Retinal pigment epithelial cell (primary cell): ENCODE measurements at regions not wholly inside any gene's neighbourhood (a gene's known extent, or its start where the extent isn't known, plus 50 kb on each side); places are given as distances from the start of the nearest gene placed in this dataset.

Experiments
- DNase-seq: peaks from one replicate; pipeline ENCODE4 v3.0.0-alpha.2; 2010; ENCODE audit warnings: low read depth
- H3K4me3 ChIP-seq: 2 replicates; pipeline ENCODE4 v1.5.1; 2011; ENCODE audit warnings: mild to moderate bottlenecking, low read length, control low read depth, moderate library complexity
- CTCF ChIP-seq: conservative IDR thresholded peaks from 2 replicates; pipeline ENCODE4 v1.5.1; 2011; ENCODE audit warnings: low read depth, low read length, control low read depth, inconsistent platforms

- DNase-seq = no peak
- TF ChIP-seq CTCF = no peak
- H3K4me3 ChIP-seq = no peak overlapping the region
Measured at GRCh38 chr2:155218945-155219344, 520.5 kb downstream of the KCNJ3 start.

- no peak overlapping the region for H3K4me3 ChIP-seq
- DNase-seq = no peak
- no peak for TF ChIP-seq CTCF
Measured at GRCh38 chr2:155218292-155218924, 519.9 kb downstream of the KCNJ3 start.

GRCh38 chr2:155215037-155215707 lies 516.7 kb downstream of the KCNJ3 start:
- H3K4me3 ChIP-seq = no peak overlapping the region
- no peak for DNase-seq
- TF ChIP-seq CTCF = no peak

GRCh38 chr2:155209696-155210450 lies 511.4 kb downstream of the KCNJ3 start:
- TF ChIP-seq CTCF = no peak
- DNase-seq = no peak
- H3K4me3 ChIP-seq = no peak overlapping the region

GRCh38 chr2:155203178-155203577 lies 504.7 kb downstream of the KCNJ3 start:
- no peak for DNase-seq
- peak; percentile 36 for TF ChIP-seq CTCF

GRCh38 chr2:155200753-155201152 lies 502.3 kb downstream of the KCNJ3 start:
- TF ChIP-seq CTCF = no peak
- no peak for DNase-seq

More at GRCh38 chr2:155203178-155203577, 504.7 kb downstream of the KCNJ3 start:
- H3K4me3 ChIP-seq = no peak overlapping the region

More at GRCh38 chr2:155200753-155201152, 502.3 kb downstream of the KCNJ3 start:
- H3K4me3 ChIP-seq = no peak overlapping the region
